ENCODE measurements at regions not wholly inside any gene's neighbourhood (a gene's known extent, or its start where the extent isn't known, plus 50 kb on each side); places are given as distances from the start of the nearest gene placed in this dataset.

GRCh38 chr5:4547547-4547946 lies 592.6 kb upstream of the ADAMTS16 start:
- Histone ChIP-seq H3K27ac (ENCODE audit: low read depth, low read length) (no peak overlapping the region), H3K79me2 (ENCODE audit: control insufficient read depth, insufficient read depth, low read length, unreplicated experiment) (no peaks in the 10 kb centered on the region), H3K4me3 (ENCODE audit: low read depth, low read length) (no peak overlapping the region), H3K36me3 (ENCODE audit: insufficient read depth, low read length) (no peaks in the 10 kb centered on the region), H2AFZ (ENCODE audit: low read length, unreplicated experiment) (no peak overlapping the region), H3K27me3 (ENCODE audit: insufficient read depth, low read length) (no peaks in the 10 kb centered on the region), H3K4me1 (ENCODE audit: control insufficient read depth, insufficient read depth, low read length, unreplicated experiment) (no peaks in the 10 kb centered on the region)

- no peaks in the 10 kb centered on the region for H3K79me2 ChIP-seq (ENCODE audit: control insufficient read depth, insufficient read depth, low read length, unreplicated experiment)
- no peaks in the 10 kb centered on the region for H3K27me3 ChIP-seq (ENCODE audit: insufficient read depth, low read length)
- H3K4me1 ChIP-seq (ENCODE audit: control insufficient read depth, insufficient read depth, low read length, unreplicated experiment) = no peaks in the 10 kb centered on the region
- no peak overlapping the region for H2AFZ ChIP-seq (ENCODE audit: low read length, unreplicated experiment)
- no peak overlapping the region for H3K4me3 ChIP-seq (ENCODE audit: low read depth, low read length)
- H3K36me3 ChIP-seq (ENCODE audit: insufficient read depth, low read length) = no peaks in the 10 kb centered on the region
- H3K27ac ChIP-seq (ENCODE audit: low read depth, low read length) = no peak overlapping the region
Observed at GRCh38 chr5:4548341-4548740, 591.8 kb upstream of the ADAMTS16 start.

GRCh38 chr5:4549351-4549750 lies 590.8 kb upstream of the ADAMTS16 start:
- H3K27me3 ChIP-seq (ENCODE audit: insufficient read depth, low read length) = no peaks in the 10 kb centered on the region

GRCh38 chr5:4551034-4551433 lies 589.1 kb upstream of the ADAMTS16 start:
- H2AFZ ChIP-seq (ENCODE audit: low read length, unreplicated experiment) = no peak overlapping the region
- H3K36me3 ChIP-seq (ENCODE audit: insufficient read depth, low read length) = no peaks in the 10 kb centered on the region
- no peaks in the 10 kb centered on the region for H3K4me1 ChIP-seq (ENCODE audit: control insufficient read depth, insufficient read depth, low read length, unreplicated experiment)
- H3K4me3 ChIP-seq (ENCODE audit: low read depth, low read length) = no peak overlapping the region
- no peaks in the 10 kb centered on the region for H3K27me3 ChIP-seq (ENCODE audit: insufficient read depth, low read length)
- no peak overlapping the region for H3K27ac ChIP-seq (ENCODE audit: low read depth, low read length)
- no peaks in the 10 kb centered on the region for H3K79me2 ChIP-seq (ENCODE audit: control insufficient read depth, insufficient read depth, low read length, unreplicated experiment)

More at GRCh38 chr5:4549351-4549750, 590.8 kb upstream of the ADAMTS16 start:
- Histone ChIP-seq H2AFZ (ENCODE audit: low read length, unreplicated experiment) (no peak overlapping the region), H3K4me3 (ENCODE audit: low read depth, low read length) (no peak overlapping the region), H3K79me2 (ENCODE audit: control insufficient read depth, insufficient read depth, low read length, unreplicated experiment) (no peaks in the 10 kb centered on the region), H3K36me3 (ENCODE audit: insufficient read depth, low read length) (no peaks in the 10 kb centered on the region), H3K4me1 (ENCODE audit: control insufficient read depth, insufficient read depth, low read length, unreplicated experiment) (no peaks in the 10 kb centered on the region), H3K27ac (ENCODE audit: low read depth, low read length) (no peak overlapping the region)

GRCh38 chr5:4553130-4553529 lies 587.0 kb upstream of the ADAMTS16 start:
- no peak overlapping the region for H2AFZ ChIP-seq (ENCODE audit: low read length, unreplicated experiment)
- no peaks in the 10 kb centered on the region for H3K79me2 ChIP-seq (ENCODE audit: control insufficient read depth, insufficient read depth, low read length, unreplicated experiment)
- no peak overlapping the region for H3K27ac ChIP-seq (ENCODE audit: low read depth, low read length)
- H3K4me1 ChIP-seq (ENCODE audit: control insufficient read depth, insufficient read depth, low read length, unreplicated experiment) = no peaks in the 10 kb centered on the region
- H3K36me3 ChIP-seq (ENCODE audit: insufficient read depth, low read length) = no peaks in the 10 kb centered on the region
- no peaks in the 10 kb centered on the region for H3K27me3 ChIP-seq (ENCODE audit: insufficient read depth, low read length)
- no peak overlapping the region for H3K4me3 ChIP-seq (ENCODE audit: low read depth, low read length)

GRCh38 chr5:4553978-4554377 lies 586.2 kb upstream of the ADAMTS16 start:
- Histone ChIP-seq H3K36me3 (ENCODE audit: insufficient read depth, low read length) (no peaks in the 10 kb centered on the region), H3K79me2 (ENCODE audit: control insufficient read depth, insufficient read depth, low read length, unreplicated experiment) (no peaks in the 10 kb centered on the region), H3K27ac (ENCODE audit: low read depth, low read length) (no peak overlapping the region), H3K4me1 (ENCODE audit: control insufficient read depth, insufficient read depth, low read length, unreplicated experiment) (no peaks in the 10 kb centered on the region), H2AFZ (ENCODE audit: low read length, unreplicated experiment) (no peak overlapping the region), H3K4me3 (ENCODE audit: low read depth, low read length) (no peak overlapping the region), H3K27me3 (ENCODE audit: insufficient read depth, low read length) (no peaks in the 10 kb centered on the region)

- Histone ChIP-seq H3K79me2 (ENCODE audit: control insufficient read depth, insufficient read depth, low read length, unreplicated experiment) (no peaks in the 10 kb centered on the region), H3K4me3 (ENCODE audit: low read depth, low read length) (no peak overlapping the region), H3K4me1 (ENCODE audit: control insufficient read depth, insufficient read depth, low read length, unreplicated experiment) (no peaks in the 10 kb centered on the region), H3K27ac (ENCODE audit: low read depth, low read length) (no peak overlapping the region), H3K36me3 (ENCODE audit: insufficient read depth, low read length) (no peaks in the 10 kb centered on the region), H3K27me3 (ENCODE audit: insufficient read depth, low read length) (no peaks in the 10 kb centered on the region), H2AFZ (ENCODE audit: low read length, unreplicated experiment) (no peak overlapping the region)
Observed at GRCh38 chr5:4555725-4556285, 584.3 kb upstream of the ADAMTS16 start.

GRCh38 chr5:4561403-4561802 lies 578.7 kb upstream of the ADAMTS16 start:
- H3K36me3 ChIP-seq (ENCODE audit: insufficient read depth, low read length) = no peaks in the 10 kb centered on the region
- H3K4me3 ChIP-seq (ENCODE audit: low read depth, low read length) = no peak overlapping the region
- H3K4me1 ChIP-seq (ENCODE audit: control insufficient read depth, insufficient read depth, low read length, unreplicated experiment) = no peaks in the 10 kb centered on the region
- H2AFZ ChIP-seq (ENCODE audit: low read length, unreplicated experiment) = no peak overlapping the region
- no peaks in the 10 kb centered on the region for H3K79me2 ChIP-seq (ENCODE audit: control insufficient read depth, insufficient read depth, low read length, unreplicated experiment)
- H3K27me3 ChIP-seq (ENCODE audit: insufficient read depth, low read length) = no peaks in the 10 kb centered on the region
- H3K27ac ChIP-seq (ENCODE audit: low read depth, low read length) = no peak overlapping the region

- H3K27me3 ChIP-seq (ENCODE audit: insufficient read depth, low read length) = no peaks in the 10 kb centered on the region
- no peaks in the 10 kb centered on the region for H3K36me3 ChIP-seq (ENCODE audit: insufficient read depth, low read length)
- no peak overlapping the region for H3K27ac ChIP-seq (ENCODE audit: low read depth, low read length)
- H3K79me2 ChIP-seq (ENCODE audit: control insufficient read depth, insufficient read depth, low read length, unreplicated experiment) = no peaks in the 10 kb centered on the region
- no peak overlapping the region for H3K4me3 ChIP-seq (ENCODE audit: low read depth, low read length)
- no peak overlapping the region for H2AFZ ChIP-seq (ENCODE audit: low read length, unreplicated experiment)
- no peaks in the 10 kb centered on the region for H3K4me1 ChIP-seq (ENCODE audit: control insufficient read depth, insufficient read depth, low read length, unreplicated experiment)
Observed at GRCh38 chr5:4563400-4563799, 576.7 kb upstream of the ADAMTS16 start.

GRCh38 chr5:4570047-4570995 lies 569.8 kb upstream of the ADAMTS16 start:
- H3K36me3 ChIP-seq (ENCODE audit: insufficient read depth, low read length) = no peaks in the 10 kb centered on the region
- H3K4me1 ChIP-seq (ENCODE audit: control insufficient read depth, insufficient read depth, low read length, unreplicated experiment) = no peaks in the 10 kb centered on the region
- H3K27ac ChIP-seq (ENCODE audit: low read depth, low read length) = no peak overlapping the region
- H3K27me3 ChIP-seq (ENCODE audit: insufficient read depth, low read length) = no peaks in the 10 kb centered on the region
- no peaks in the 10 kb centered on the region for H3K79me2 ChIP-seq (ENCODE audit: control insufficient read depth, insufficient read depth, low read length, unreplicated experiment)
- no peak overlapping the region for H3K4me3 ChIP-seq (ENCODE audit: low read depth, low read length)
- H2AFZ ChIP-seq (ENCODE audit: low read length, unreplicated experiment) = no peak overlapping the region

Measured in ACC112 (cell line).